HEK293 (cell line): ENCODE measurements at regions not wholly inside any gene's neighbourhood (a gene's known extent, or its start where the extent isn't known, plus 50 kb on each side); places are given as distances from the start of the nearest gene placed in this dataset.

Experiments used
- CTCF ChIA-PET: fragments of 350-600 bp; formaldehyde crosslinking; extraction: SDS; loops from one replicate; lab custom pipeline; 2021; ENCODE audit warnings: antibody characterized with exemption; lab: Yijun Ruan, JAX
- POLR2A ChIA-PET: fragments of 300-600 bp; formaldehyde crosslinking; extraction: SDS; loops from one replicate; lab custom pipeline; 2020; ENCODE audit warnings: antibody characterized with exemption, inconsistent platforms; lab: Yijun Ruan, JAX
- H3K27ac ChIP-seq: fragments of 200-500 bp; sonication (Bioruptor generic); 2 replicates; pipeline ENCODE4 v1.5.1; 2014; ENCODE audit warnings: low read depth, low read length, control low read depth, inconsistent platforms; ENCODE audit errors: extremely low read depth
- H3K36me3 ChIP-seq, 2 experiments: fragments of 200-500 bp in 1 of 2; sonication (Bioruptor generic) in 1 of 2; 1 replicate in 1 of 2; 2 replicates in 1 of 2; pipeline ENCODE4 v1.5.1; 2014 to 2017; ENCODE audit warnings: inconsistent platforms in 2 of 2, low read length in 2 of 2; ENCODE audit not compliant: control insufficient read depth in 2 of 2, insufficient read depth in 1 of 2
- H3K4me1 ChIP-seq: fragments of 200-500 bp; sonication (Bioruptor generic); 2 replicates; pipeline ENCODE4 v1.5.1; 2014; ENCODE audit warnings: mild to moderate bottlenecking, low read length, inconsistent platforms; ENCODE audit not compliant: control insufficient read depth, insufficient read depth
- H3K4me3 ChIP-seq: 2 replicates; pipeline ENCODE4 v1.5.1; 2011; ENCODE audit warnings: low read depth, mild to moderate bottlenecking, control low read depth, low read length, moderate library complexity
- H3K9me3 ChIP-seq: fragments of 200-500 bp; sonication (Bioruptor generic); 2 replicates; pipeline ENCODE4 v1.5.1; 2014; ENCODE audit warnings: low read depth, low read length, inconsistent platforms; ENCODE audit not compliant: control insufficient read depth, insufficient read depth
- HOXA7 ChIP-seq: sonication (generic); formaldehyde crosslinking; IDR thresholded peaks from 2 replicates; pipeline ENCODE4 v1.8.1; 2022; ENCODE audit warnings: missing genetic modification reagents, borderline replicate concordance
- REPIN1 ChIP-seq: fragments of 450-650 bp; formaldehyde crosslinking; IDR thresholded peaks from 2 replicates; pipeline ENCODE4 v1.5.1; 2017; ENCODE audit warnings: missing biosample characterization, missing genetic modification characterization, low read depth
- SP2 ChIP-seq: fragments of 450-650 bp; formaldehyde crosslinking; IDR thresholded peaks from 2 replicates; pipeline ENCODE4 v1.5.1; 2016; ENCODE audit warnings: missing biosample characterization, missing genetic modification characterization
- TRIM28 ChIP-seq: IDR thresholded peaks from 2 replicates; pipeline ENCODE4 v1.6.1; 2011; ENCODE audit warnings: low read length, control low read depth, borderline replicate concordance
- ZBTB20 ChIP-seq: fragments of 450-650 bp; formaldehyde crosslinking; IDR thresholded peaks from 2 replicates; pipeline ENCODE4 v1.5.1; 2016; ENCODE audit warnings: missing biosample characterization, missing genetic modification characterization
- ZBTB44 ChIP-seq: fragments of 450-650 bp; IDR thresholded peaks from 2 replicates; pipeline ENCODE4 v1.5.1; 2018; ENCODE audit warnings: missing biosample characterization, mild to moderate bottlenecking, missing genetic modification characterization
- ZBTB7A ChIP-seq: fragments of 450-650 bp; formaldehyde crosslinking; IDR thresholded peaks from 2 replicates; pipeline ENCODE4 v1.5.1; 2016; ENCODE audit warnings: low read depth, missing biosample characterization, missing genetic modification characterization
- ZIC2 ChIP-seq: fragments of 450-650 bp; formaldehyde crosslinking; IDR thresholded peaks from 2 replicates; pipeline ENCODE4 v1.5.1; 2016; ENCODE audit warnings: missing biosample characterization, missing genetic modification characterization
- ZNF169 ChIP-seq: fragments of 450-650 bp; formaldehyde crosslinking; IDR thresholded peaks from 2 replicates; pipeline ENCODE4 v1.5.1; 2016; ENCODE audit warnings: missing biosample characterization, missing genetic modification characterization
- ZNF2 ChIP-seq: fragments of 450-650 bp; formaldehyde crosslinking; IDR thresholded peaks from 2 replicates; pipeline ENCODE4 v1.5.1; 2016; ENCODE audit warnings: missing biosample characterization, missing genetic modification characterization
- ZNF335 ChIP-seq: fragments of 450-650 bp; formaldehyde crosslinking; conservative IDR thresholded peaks from 2 replicates; pipeline ENCODE4 v1.5.1; 2016; ENCODE audit warnings: missing biosample characterization, missing genetic modification characterization
- ZNF366 ChIP-seq: fragments of 450-650 bp; formaldehyde crosslinking; conservative IDR thresholded peaks from 2 replicates; pipeline ENCODE4 v1.5.1; 2016; ENCODE audit warnings: missing biosample characterization, missing genetic modification characterization
- ZNF37A ChIP-seq: fragments of 450-650 bp; IDR thresholded peaks from 2 replicates; pipeline ENCODE4 v1.5.1; 2018; ENCODE audit warnings: missing biosample characterization, missing genetic modification characterization
- ZNF449 ChIP-seq: fragments of 450-650 bp; formaldehyde crosslinking; IDR thresholded peaks from 2 replicates; pipeline ENCODE4 v1.5.1; 2017; ENCODE audit warnings: missing biosample characterization, mild to moderate bottlenecking, missing genetic modification characterization, moderate library complexity
- ZNF544 ChIP-seq: fragments of 450-650 bp; formaldehyde crosslinking; IDR thresholded peaks from 2 replicates; pipeline ENCODE4 v1.5.0; 2017; ENCODE audit warnings: missing biosample characterization, missing genetic modification characterization
- ZNF549 ChIP-seq: fragments of 450-650 bp; IDR thresholded peaks from 2 replicates; pipeline ENCODE4 v1.5.1; 2018; ENCODE audit warnings: missing biosample characterization, missing genetic modification characterization, mild to moderate bottlenecking, inconsistent platforms, moderate library complexity
- TF ChIP-seq, protein P1 (sequence below): fragments of 450-650 bp; IDR thresholded peaks from 2 replicates; pipeline ENCODE4 v1.5.1; 2018; ENCODE audit warnings: missing biosample characterization, missing genetic modification characterization
- TF ChIP-seq, protein P2 (sequence below): fragments of 450-650 bp; formaldehyde crosslinking; IDR thresholded peaks from 2 replicates; pipeline ENCODE4 v1.5.1; 2016; ENCODE audit warnings: missing biosample characterization, missing genetic modification characterization

- ChIA-PET CTCF (interaction anchor here (0.7 kb wide), 1 partner anchor 45 kb away, joined by 3 read pairs; no protein-coding TSS in a partner anchor), POLR2A (no interaction called here)
These were observed 102.8 kb upstream of the WNT4 start for GRCh38 chr1:22245726-22246125.

DNA sequence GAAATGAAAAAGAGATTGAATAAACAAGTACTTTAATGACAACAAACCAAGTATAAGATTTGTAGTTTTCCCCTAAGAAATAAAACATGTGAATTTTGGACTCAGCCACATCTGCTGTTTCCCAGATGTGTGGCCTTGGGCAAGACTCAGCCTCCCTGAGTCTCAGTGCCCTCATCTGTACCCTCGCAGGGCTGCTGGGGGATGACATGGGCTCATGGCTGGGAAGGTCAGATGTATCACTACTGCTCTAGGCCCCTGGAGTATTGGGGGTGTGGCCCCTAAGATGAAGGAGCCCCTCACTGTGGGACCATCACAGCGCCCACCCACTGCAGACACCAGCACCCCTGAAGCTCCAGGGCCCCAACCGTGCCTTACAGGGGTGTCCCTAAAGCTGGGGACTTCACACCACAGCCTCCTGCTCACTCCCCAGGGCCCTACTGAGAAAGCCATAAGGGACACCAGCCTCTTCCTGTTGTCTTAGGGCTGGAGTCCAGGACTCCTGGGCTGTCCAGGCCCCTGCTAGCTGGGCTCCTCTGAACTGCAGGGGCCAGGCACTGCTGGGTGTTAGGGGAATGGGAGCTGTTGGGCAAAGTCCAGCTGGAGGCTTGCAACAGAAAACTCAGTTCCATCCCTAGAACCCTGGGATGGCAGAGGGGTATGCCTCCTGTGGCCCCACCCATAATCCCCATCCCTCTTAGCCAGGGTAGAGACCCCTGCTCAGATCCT is 104.0 kb upstream of the WNT4 start:
- no peaks in the 10 kb centered on the region for H3K9me3 ChIP-seq
- TF ChIP-seq HOXA7 (CRISPR knock-in tag) = no peak
- peak; percentile 64; the same call in 1 of the 2 replicates for TF ChIP-seq ZIC2 (tag by site-specific recombination)
- no peaks in the 10 kb centered on the region for H3K4me1 ChIP-seq
- no peak overlapping the region for H3K27ac ChIP-seq
- CTCF ChIA-PET = no interaction called here
- POLR2A ChIA-PET = no interaction called here
- no peak overlapping the region for H3K4me3 ChIP-seq
- no peaks in the 10 kb centered on the region for H3K36me3 ChIP-seq

More at GRCh38 chr1:22245726-22246125, 102.8 kb upstream of the WNT4 start:
- Histone ChIP-seq H3K27ac (no peak overlapping the region), H3K4me1 (no peaks in the 10 kb centered on the region), H3K4me3 (no peak overlapping the region), H3K36me3 (no peaks in the 10 kb centered on the region), H3K9me3 (no peaks in the 10 kb centered on the region)
- TF ChIP-seq ZNF549 (tag by site-specific recombination) (no peak), ZNF335 (tag by site-specific recombination) (no peak), ZNF169 (no peak), REPIN1 (no peak), SP2 (tag by site-specific recombination) (no peak), ZNF2 (no peak), ZBTB20 (tag by site-specific recombination) (no peak), ZNF449 (no peak), ZNF366 (tag by site-specific recombination) (no peak), TRIM28 (no peak), ZNF544 (no peak), ZNF37A (tag by site-specific recombination) (no peak), ZBTB44 (tag by site-specific recombination) (no peak), ZBTB7A (tag by site-specific recombination) (no peak)
- TF ChIP-seq, protein P1, sequence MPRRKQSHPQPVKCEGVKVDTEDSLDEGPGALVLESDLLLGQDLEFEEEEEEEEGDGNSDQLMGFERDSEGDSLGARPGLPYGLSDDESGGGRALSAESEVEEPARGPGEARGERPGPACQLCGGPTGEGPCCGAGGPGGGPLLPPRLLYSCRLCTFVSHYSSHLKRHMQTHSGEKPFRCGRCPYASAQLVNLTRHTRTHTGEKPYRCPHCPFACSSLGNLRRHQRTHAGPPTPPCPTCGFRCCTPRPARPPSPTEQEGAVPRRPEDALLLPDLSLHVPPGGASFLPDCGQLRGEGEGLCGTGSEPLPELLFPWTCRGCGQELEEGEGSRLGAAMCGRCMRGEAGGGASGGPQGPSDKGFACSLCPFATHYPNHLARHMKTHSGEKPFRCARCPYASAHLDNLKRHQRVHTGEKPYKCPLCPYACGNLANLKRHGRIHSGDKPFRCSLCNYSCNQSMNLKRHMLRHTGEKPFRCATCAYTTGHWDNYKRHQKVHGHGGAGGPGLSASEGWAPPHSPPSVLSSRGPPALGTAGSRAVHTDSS (tag by site-specific recombination) = no peak
- TF ChIP-seq, protein P2, sequence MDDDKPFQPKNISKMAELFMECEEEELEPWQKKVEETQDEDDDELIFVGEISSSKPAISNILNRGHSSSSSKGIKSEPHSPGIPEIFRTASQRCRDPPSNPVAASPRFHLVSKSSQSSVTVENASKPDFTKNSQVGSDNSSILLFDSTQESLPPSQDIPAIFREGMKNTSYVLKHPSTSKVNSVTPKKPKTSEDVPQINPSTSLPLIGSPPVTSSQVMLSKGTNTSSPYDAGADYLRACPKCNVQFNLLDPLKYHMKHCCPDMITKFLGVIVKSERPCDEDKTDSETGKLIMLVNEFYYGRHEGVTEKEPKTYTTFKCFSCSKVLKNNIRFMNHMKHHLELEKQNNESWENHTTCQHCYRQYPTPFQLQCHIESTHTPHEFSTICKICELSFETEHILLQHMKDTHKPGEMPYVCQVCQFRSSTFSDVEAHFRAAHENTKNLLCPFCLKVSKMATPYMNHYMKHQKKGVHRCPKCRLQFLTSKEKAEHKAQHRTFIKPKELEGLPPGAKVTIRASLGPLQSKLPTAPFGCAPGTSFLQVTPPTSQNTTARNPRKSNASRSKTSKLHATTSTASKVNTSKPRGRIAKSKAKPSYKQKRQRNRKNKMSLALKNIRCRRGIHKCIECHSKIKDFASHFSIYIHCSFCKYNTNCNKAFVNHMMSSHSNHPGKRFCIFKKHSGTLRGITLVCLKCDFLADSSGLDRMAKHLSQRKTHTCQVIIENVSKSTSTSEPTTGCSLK (tag by site-specific recombination) = no peak
